GM23338 (cell line): ENCODE measurements at regions not wholly inside any gene's neighbourhood (a gene's known extent, or its start where the extent isn't known, plus 50 kb on each side); places are given as distances from the start of the nearest gene placed in this dataset.

Experiments
- ETS1 ChIP-seq: IDR thresholded peaks from 2 replicates; pipeline ENCODE4 v1.6.1; 2016; ENCODE audit warnings: antibody characterized with exemption
- EZH2phosphoT487 ChIP-seq: fragments of 200-600 bp; sonication (generic); IDR thresholded peaks from one replicate; pipeline ENCODE4 v1.8.1; 2018; ENCODE audit warnings: antibody characterized with exemption; ENCODE audit not compliant: unreplicated experiment
- JUNB ChIP-seq: IDR thresholded peaks from one replicate; pipeline ENCODE4 v1.6.1; 2016; ENCODE audit warnings: antibody characterized with exemption; ENCODE audit not compliant: unreplicated experiment
- POLR2AphosphoS5 ChIP-seq: IDR thresholded peaks from 2 replicates; pipeline ENCODE4 v1.6.1; 2016; ENCODE audit warnings: antibody characterized with exemption, low read depth
- REST ChIP-seq: IDR thresholded peaks from one replicate; pipeline ENCODE4 v1.6.1; 2018; ENCODE audit warnings: antibody characterized with exemption; ENCODE audit not compliant: unreplicated experiment
- ZNF331 ChIP-seq: fragments of 250-450 bp; sonication (Bioruptor Pico); IDR thresholded peaks from 2 replicates; pipeline ENCODE4 v1.5.0; 2020; ENCODE audit warnings: low read depth, mild to moderate bottlenecking, moderate library complexity
- ZNF462 ChIP-seq: fragments of 250-450 bp; sonication (Bioruptor Pico); IDR thresholded peaks from 2 replicates; pipeline ENCODE4 v1.5.0; 2020; ENCODE audit warnings: mild to moderate bottlenecking, moderate library complexity

GRCh38 chr3:7915356-7915755 lies 586.3 kb upstream of the LMCD1 start (continued):
- TF ChIP-seq ZNF462 (no peak), ETS1 (no peak), POLR2AphosphoS5 (no peak), REST (no peak), ZNF331 (CRISPR knock-in tag) (no peak), EZH2phosphoT487 (no peak), JUNB (no peak)
